ENCODE measurements at regions not wholly inside any gene's neighbourhood (a gene's known extent, or its start where the extent isn't known, plus 50 kb on each side); places are given as distances from the start of the nearest gene placed in this dataset.

DNA sequence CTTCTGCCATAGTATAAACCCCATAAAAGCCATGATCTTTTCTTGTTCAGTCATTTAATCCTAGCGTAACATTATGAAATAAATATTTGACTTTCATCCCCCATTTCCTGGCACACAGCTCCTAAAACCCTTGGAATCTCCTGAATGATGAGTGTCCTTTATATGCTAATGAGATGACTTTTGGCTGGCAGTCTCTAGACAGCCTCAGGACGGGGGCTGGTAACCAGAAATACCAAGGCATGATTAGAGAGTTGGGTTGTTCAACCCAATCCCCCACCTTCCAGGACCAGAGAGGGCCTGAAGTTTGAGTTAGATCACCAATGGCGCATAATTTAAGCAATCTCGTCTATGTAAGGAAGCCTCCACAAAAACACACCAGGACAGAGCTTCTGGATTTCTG lies 1246.1 kb upstream of the TENM4 start:
- no peak for DNase-seq (ENCODE audit: low spot score)

DNA sequence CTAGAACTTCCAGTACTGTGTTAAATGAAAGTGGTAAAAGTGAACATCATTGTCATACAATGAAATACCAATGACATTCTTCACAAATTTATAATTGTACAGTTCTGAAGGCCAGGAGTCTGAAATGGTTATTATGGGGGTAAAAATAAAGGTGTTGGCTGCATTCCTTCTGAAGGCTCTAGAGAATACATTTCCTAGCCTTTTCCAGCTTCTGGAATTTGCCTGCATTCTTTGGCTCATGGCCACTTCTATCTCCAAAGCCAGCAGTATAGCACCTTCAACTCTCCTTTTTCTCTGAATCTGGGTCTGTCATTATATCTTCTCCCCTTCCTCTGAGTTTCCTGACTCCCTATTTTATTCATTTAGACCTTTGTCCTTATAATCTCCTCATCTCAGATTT lies 1232.7 kb upstream of the TENM4 start:
- no peak for DNase-seq (ENCODE audit: low spot score)

- no peak for DNase-seq (ENCODE audit: low spot score)
These were observed 1228.8 kb upstream of the TENM4 start for GRCh38 chr11:80669620-80670019.

GRCh38 chr11:80668039-80668438 lies 1227.2 kb upstream of the TENM4 start:
- DNase-seq (ENCODE audit: low spot score), result no peak

DNA sequence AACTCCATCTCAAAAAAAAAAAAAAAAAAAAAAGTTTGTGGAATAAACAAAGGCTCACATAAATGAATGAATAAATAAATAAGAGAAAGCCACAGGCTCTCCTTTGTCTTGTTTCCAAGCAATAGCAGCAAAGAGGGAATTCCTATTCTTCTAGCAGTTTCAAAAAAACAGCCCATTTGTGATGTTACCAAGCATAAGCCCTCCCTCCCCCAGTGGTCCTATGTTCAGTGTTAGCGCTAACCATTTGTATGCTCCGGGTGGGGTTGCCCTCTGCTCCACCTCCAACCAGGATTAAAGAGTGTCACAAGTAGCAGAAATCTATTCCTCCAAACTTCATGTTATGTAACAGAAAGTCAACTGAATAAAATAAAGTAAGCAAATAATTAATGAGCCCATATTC lies 1215.0 kb upstream of the TENM4 start:
- DNase-seq (ENCODE audit: low spot score), result no peak

DNA sequence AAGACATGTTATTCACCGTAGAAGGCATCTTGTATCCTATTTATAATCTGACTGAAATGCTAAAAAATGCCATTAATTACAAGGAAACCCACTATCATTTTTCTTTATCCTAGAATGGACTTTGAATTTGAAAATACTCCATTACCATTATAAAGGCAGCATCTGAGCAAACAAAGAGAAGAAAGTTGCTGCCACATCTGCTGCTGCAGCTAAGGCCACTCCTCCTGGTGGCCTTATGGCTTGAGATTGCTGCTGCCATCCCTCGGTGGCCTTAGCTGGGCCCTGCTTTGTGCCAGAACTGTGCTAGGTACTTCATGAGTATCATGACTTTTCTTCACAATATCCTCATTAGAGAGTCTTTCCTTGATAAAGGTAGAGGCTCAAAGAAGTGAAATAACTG lies 1210.1 kb upstream of the TENM4 start:
- no peak for DNase-seq (ENCODE audit: low spot score)

GRCh38 chr11:80649186-80649585 lies 1208.4 kb upstream of the TENM4 start:
- DNase-seq (ENCODE audit: low spot score), result no peak

DNA sequence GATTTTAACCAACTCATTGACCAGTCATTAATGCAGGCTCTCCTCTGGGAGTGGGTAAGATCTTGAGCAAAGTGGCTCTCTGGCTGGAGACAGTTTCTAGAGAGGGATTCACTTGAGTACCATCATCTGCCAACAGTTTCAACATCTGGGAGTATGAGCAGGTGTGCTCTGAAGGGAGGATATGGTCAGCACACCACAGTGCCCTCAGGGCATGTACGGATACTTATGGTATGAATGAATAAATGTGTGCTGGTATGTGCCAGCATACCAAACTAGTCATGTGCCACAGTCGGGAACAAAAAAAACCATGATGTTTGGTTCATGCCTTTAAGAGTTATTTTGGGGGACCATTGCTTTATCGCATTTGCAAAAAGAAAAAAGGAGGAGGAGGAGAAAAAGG lies 1197.5 kb upstream of the TENM4 start:
- no peak for DNase-seq (ENCODE audit: low spot score)

DNA sequence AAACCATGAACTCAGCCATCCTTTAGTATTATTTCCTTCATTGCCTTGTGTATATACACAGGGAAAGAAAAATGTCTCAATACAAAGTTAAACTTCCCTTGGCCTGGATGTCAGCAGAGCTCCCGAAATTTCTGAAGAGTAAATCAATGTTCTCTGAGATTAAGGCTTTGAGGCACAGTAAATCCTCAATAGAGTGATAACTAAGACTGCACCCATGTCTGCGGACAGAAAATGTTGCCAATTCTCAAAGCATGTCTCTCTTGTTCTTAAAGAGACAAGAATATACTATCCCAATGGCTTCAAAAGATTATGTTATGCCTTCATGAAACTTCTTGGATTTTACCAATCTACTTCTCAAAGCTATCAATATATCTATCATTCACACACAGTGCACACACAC lies 1196.7 kb upstream of the TENM4 start:
- DNase-seq (ENCODE audit: low spot score), result no peak

GRCh38 chr11:80636999-80637398 lies 1196.2 kb upstream of the TENM4 start:
- DNase-seq (ENCODE audit: low spot score), result no peak

- no peak for DNase-seq (ENCODE audit: low spot score)
These were observed 1194.3 kb upstream of the TENM4 start for GRCh38 chr11:80635178-80635577.

DNA sequence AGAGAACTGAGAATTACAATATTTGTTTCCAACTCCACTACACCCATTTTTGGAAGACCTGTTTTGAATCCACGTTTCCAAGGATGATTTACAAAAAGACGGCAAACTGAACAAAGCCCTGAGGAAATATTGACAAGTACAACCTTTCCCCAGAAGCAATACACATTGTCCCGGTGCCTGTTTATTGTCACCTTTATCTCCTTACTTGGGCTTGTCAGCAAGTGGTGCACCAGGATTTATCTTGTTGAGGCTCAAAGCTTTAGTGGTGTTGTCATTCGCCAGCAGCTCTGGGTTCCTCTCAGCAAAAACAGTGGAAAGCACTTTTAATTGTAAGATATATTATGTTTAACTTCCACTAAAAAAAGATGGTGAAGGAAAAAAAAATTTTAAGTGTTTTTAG lies 1191.9 kb upstream of the TENM4 start:
- no peak for DNase-seq (ENCODE audit: low spot score)

GRCh38 chr11:80632156-80632555 lies 1191.3 kb upstream of the TENM4 start:
- DNase-seq (ENCODE audit: low spot score), result no peak

DNA sequence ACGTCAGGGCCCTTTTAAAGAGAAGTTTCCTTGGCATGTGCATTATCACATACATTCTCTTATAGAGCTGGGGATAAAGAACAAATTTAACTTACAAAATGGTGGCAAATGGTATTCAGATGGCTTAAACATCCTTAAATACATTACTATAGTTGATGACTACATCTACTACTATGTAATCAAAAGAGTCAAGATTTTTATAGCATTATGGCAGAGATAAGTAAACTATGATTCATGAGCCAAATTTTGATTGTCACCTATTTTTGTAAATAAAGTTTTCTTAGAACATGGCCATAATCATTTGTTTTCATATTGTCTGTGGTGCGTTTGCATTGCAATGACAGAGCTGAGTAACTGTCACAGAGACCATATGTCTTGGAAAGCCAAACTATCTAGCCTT lies 1188.6 kb upstream of the TENM4 start:
- no peak for DNase-seq (ENCODE audit: low spot score)

- DNase-seq (ENCODE audit: low spot score), result no peak
These were observed 1186.5 kb upstream of the TENM4 start for GRCh38 chr11:80627364-80627763.

DNA sequence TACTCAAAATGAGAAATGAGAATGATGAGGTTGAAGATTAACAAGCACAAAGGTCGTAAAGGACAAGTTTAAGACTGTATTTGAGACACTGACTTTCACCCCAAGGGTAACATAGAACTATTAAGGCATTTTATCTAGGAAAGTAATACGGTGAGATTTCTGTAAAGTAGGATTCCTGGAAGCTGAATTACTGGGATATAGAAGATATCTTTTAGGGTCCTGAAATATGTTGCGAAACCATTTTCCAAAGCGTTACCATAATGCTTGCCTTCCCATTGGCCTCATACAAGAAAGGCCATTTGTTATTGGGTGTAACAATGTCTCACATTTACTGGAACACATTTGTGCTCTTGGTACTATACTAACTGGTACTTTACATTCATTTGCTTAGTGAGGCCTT lies 1185.9 kb upstream of the TENM4 start:
- no peak for DNase-seq (ENCODE audit: low spot score)

DNA sequence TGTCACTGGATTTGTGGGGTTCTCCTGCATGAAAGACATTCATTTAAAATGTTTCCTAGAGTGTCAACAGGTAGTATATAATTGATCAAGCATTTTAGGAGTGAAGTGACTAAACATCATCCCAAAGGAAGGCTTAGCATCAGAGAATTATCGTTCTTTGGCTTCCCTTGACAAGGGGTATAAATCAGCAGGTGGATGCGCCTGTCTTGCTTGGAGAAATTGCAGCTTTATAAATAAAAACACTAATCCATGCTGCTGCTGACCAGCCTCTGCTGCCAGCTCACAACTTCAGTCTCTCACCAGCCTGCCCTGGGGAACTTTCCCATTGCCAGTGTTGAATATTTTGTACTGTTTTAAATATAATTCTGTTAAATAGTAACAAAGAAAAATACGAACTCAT lies 1184.7 kb upstream of the TENM4 start:
- DNase-seq (ENCODE audit: low spot score), result no peak

DNA sequence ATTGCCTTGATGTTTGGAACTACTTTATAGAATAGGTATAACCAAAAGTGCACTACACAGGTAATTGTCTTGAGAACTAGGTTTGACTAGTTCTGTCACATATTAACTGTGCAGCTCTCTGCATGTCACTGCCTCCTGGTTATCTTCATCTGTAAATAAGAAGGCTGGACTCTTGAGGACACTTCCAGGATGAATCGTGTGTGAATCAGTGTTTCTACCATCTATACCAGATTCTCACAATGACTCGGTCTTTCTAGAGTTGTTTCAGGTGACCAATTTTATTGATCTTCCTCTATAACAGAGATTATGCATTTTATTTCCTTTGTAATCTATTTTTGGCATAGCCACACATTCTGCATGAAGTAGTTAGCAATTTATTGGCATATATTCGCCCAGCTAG lies 1181.0 kb upstream of the TENM4 start:
- no peak for DNase-seq (ENCODE audit: low spot score)

- DNase-seq (ENCODE audit: low spot score), result no peak
These were observed 1180.0 kb upstream of the TENM4 start for GRCh38 chr11:80620867-80621266.

DNA sequence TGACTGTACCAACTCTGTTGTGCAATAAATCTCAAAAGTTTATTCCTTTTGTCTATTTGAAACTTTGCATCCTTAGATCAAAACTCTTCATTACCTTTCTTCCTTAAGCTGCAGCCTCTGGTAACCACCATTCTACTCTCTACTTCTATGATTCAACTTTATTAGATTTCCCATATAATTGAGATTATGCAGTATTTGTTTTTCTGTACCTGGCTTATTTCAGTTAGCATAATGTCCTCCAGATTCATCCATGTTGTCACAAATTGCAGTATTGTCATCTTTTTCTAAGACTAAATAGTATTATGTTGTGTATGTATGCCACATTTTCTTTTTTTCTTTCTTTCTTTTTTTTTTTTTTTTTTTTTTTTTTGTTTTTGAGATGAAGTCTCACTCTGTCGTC lies 1176.3 kb upstream of the TENM4 start:
- DNase-seq (ENCODE audit: low spot score), result no peak

DNA sequence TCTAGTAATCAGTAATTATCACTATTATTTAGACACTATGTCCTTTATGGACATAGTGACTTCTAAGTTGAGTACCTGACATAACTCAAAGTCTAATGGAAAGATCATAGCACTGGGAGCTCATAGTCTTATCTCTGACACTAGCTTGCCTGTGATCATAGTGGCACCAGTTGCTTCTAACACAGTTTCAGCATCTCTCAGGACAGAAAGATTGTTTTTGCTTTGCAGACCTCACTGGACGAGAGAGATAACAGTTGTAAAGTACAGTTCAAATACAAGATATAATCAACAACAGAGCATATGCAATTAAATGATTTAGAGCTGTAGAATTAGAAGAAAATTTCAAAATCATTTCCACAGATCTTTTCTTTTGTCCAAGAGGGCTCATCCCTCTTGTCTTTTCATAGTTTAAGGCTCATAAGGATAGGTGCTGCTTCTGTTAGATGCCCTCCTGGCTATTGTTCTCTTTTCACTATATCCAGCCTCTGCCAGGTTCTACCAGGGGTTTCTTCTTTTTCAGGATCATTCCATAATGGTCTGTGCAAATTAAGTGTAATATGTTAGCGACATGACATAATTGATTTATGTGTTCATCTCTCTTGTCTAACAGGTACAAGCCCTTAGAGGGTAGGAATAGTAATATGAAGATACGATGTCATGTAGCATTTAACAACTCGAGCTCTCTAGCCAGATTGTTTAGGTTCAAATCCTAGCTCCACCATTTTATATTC lies 1175.4 kb upstream of the TENM4 start:
- no peak for DNase-seq (ENCODE audit: low spot score)

GRCh38 chr11:80613655-80614054 lies 1172.8 kb upstream of the TENM4 start:
- no peak for DNase-seq (ENCODE audit: low spot score)

DNA sequence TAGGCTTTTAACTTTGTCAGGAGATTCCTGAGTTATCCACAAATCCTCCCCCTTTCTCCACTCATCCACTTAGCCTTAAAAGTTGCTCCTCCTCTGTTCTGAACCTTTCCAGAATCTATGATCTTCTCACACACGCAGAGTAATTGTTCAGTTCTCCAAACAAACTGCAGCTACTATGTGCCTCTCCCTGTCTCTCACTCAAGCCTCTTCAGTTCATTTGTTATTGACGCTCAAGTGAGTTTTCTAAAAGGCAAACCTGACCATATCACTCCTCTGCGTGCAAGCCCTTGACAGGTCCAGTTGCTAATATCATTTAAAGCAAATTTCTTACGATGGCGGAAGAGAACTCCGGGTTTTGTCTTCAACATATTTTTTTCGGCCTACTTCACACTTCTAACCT lies 1169.7 kb upstream of the TENM4 start:
- DNase-seq (ENCODE audit: low spot score), result no peak

- DNase-seq (ENCODE audit: low spot score), result no peak
These were observed 1162.6 kb upstream of the TENM4 start for GRCh38 chr11:80603472-80603871.

- DNase-seq (ENCODE audit: low spot score), result no peak
These were observed 1158.1 kb upstream of the TENM4 start for GRCh38 chr11:80598905-80599304.

Measured in CD4-positive, alpha-beta T cell treated with Interleukin-6 at 100 ng/mL for 8 hours (primary cell).